RWPE2 (cell line): ENCODE measurements at regions not wholly inside any gene's neighbourhood (a gene's known extent, or its start where the extent isn't known, plus 50 kb on each side); places are given as distances from the start of the nearest gene placed in this dataset.

ENCODE experiments used
- ATAC-seq: fragments of 200-7000 bp; cut with Tn5 transposase; 3 replicates; pipeline ENCODE4 v1.9.1; 2021; ENCODE audit warnings: low read depth
- DNase-seq: peaks from one replicate; pipeline ENCODE4 v3.0.0-alpha.2; 2020; ENCODE audit warnings: low spot score
- H3K27ac ChIP-seq: fragments of 450-650 bp; 2 replicates; pipeline ENCODE4 v1.5.1; 2017; ENCODE audit warnings: mild to moderate bottlenecking; ENCODE audit not compliant: poor library complexity, severe bottlenecking
- H3K27me3 ChIP-seq: fragments of 250-450 bp; sonication (Bioruptor Pico); 2 replicates; pipeline ENCODE4 v1.5.1; 2021; ENCODE audit warnings: mild to moderate bottlenecking, moderate library complexity; ENCODE audit not compliant: insufficient read depth, poor library complexity, severe bottlenecking
- H3K36me3 ChIP-seq: fragments of 250-450 bp; sonication (Bioruptor Pico); 2 replicates; pipeline ENCODE4 v1.5.1; 2020; ENCODE audit warnings: low read depth, mild to moderate bottlenecking, moderate library complexity
- H3K4me1 ChIP-seq: fragments of 250-450 bp; sonication (Bioruptor Pico); 2 replicates; pipeline ENCODE4 v1.5.1; 2021; ENCODE audit warnings: mild to moderate bottlenecking, moderate library complexity; ENCODE audit not compliant: insufficient read depth, poor library complexity, severe bottlenecking
- H3K4me3 ChIP-seq: fragments of 250-450 bp; sonication (Bioruptor Pico); 2 replicates; pipeline ENCODE4 v1.5.1; 2021; ENCODE audit warnings: mild to moderate bottlenecking, moderate library complexity; ENCODE audit not compliant: severe bottlenecking
- H3K9me3 ChIP-seq: fragments of 250-450 bp; sonication (Bioruptor Pico); 2 replicates; pipeline ENCODE4 v1.5.1; 2021; ENCODE audit warnings: mild to moderate bottlenecking, moderate library complexity; ENCODE audit not compliant: severe bottlenecking
- TF ChIP-seq, protein P1 (sequence below): fragments of 450-650 bp; IDR thresholded peaks from one replicate; pipeline ENCODE4 v1.5.1; 2017; ENCODE audit warnings: mild to moderate bottlenecking, moderate library complexity; ENCODE audit not compliant: poor library complexity, severe bottlenecking

DNA sequence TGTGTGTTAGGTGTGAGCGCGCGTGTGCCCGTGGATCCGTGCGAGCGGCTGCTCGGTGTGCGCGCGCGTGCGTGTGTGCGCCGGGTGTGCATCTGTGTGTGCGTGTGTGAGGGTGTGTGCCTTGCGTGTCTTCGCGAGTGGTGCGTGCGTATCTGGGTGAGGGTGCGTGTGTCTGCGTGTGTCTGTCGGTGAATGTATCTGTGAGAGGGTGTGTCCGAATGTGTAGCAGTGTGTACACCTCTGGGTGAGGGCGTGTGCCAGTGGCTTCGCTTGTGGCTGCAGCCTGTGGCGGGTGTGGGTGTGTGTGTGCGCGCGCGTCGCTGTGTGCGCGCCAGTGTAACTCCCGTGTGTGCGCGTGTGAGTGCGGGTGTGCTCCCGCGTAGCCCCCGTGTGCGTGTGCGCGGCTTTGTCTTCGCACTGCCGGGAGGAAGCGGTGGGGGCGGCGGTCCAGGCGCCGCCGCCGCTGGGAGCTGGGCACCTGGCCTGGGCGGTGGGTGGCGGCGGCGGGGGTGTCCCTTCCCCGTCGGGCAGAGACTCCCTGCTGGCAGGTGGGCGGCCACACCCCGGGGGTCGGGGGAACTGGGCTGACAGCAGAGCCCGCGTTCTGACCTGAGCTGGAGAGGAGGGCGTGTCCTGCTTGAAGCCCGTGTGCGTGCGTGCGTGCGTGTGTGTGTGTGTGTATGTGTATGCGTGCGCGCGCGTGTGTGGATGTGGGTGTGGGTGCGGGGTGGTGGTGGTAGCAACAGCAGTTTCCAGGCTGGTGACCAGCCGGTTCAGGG, 61.3 kb upstream of the EPB41L1 start:
- DNase-seq = peak; percentile 92
- H3K4me3 ChIP-seq = peak overlapping the region; percentile 53
- no peaks in the 10 kb centered on the region for H3K36me3 ChIP-seq
- H3K4me1 ChIP-seq = peaks cover 19% of the 10 kb centered on the region
- no peaks in the 10 kb centered on the region for H3K9me3 ChIP-seq
- peak; percentile 33 for ATAC-seq
- no peaks in the 10 kb centered on the region for H3K27me3 ChIP-seq
- TF ChIP-seq, protein P1, sequence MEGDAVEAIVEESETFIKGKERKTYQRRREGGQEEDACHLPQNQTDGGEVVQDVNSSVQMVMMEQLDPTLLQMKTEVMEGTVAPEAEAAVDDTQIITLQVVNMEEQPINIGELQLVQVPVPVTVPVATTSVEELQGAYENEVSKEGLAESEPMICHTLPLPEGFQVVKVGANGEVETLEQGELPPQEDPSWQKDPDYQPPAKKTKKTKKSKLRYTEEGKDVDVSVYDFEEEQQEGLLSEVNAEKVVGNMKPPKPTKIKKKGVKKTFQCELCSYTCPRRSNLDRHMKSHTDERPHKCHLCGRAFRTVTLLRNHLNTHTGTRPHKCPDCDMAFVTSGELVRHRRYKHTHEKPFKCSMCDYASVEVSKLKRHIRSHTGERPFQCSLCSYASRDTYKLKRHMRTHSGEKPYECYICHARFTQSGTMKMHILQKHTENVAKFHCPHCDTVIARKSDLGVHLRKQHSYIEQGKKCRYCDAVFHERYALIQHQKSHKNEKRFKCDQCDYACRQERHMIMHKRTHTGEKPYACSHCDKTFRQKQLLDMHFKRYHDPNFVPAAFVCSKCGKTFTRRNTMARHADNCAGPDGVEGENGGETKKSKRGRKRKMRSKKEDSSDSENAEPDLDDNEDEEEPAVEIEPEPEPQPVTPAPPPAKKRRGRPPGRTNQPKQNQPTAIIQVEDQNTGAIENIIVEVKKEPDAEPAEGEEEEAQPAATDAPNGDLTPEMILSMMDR = no peak
- peak overlapping the region; percentile 5 for H3K27ac ChIP-seq

DNA sequence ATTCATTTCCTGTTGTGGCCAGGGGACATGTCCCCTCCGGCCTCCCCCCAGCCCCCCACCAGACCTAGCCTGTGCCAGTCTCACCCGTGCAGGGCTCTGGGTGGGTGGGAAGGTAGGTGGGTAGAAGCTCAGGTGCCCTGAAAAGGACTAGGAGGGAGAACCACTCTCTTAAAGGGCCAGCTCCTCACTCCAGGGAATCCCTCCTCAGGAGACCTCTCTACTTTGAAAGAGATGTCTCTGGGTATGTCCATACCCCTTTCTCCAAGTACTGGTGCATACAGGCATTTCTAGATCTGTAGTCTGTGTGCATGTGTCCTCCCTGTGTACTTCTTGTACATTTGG, 60.8 kb upstream of the EPB41L1 start:
- Histone ChIP-seq H3K4me1 (peaks cover 23% of the 10 kb centered on the region), H3K36me3 (no peaks in the 10 kb centered on the region), H3K27me3 (no peaks in the 10 kb centered on the region), H3K27ac (no peak overlapping the region), H3K4me3 (peak overlapping the region; percentile 53), H3K9me3 (no peaks in the 10 kb centered on the region)
- DNase-seq (no peak), ATAC-seq (peak; percentile 9; the same call in 2 of the 3 replicates)
- TF ChIP-seq, protein P1 = no peak

DNA sequence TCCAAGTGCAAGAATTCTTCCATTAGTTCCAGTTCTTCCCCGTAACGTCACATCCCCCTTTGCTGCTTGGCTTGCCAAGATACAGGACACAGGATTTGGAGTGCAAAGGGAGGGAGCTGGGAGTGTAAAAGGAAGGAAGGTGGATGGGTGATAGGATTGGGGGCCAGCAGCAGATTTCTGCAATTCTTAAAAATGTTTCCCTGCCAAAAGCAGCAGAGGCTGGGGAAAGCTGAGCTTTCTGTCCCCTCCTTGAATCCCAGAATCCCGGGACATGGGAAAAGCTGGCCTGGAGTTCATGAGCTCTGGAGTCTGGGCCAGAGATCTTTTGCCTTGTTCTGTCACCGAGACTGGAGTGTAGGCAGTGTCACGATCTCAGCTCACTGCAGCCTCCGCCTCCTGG, 60.0 kb upstream of the EPB41L1 start:
- DNase-seq (no peak), ATAC-seq (no peak)
- H3K4me1 ChIP-seq = peaks cover 23% of the 10 kb centered on the region
- H3K4me3 ChIP-seq = no peak overlapping the region
- H3K36me3 ChIP-seq = no peaks in the 10 kb centered on the region
- TF ChIP-seq, protein P1 = no peak
- H3K9me3 ChIP-seq = no peaks in the 10 kb centered on the region
- H3K27ac ChIP-seq = no peak overlapping the region
- no peaks in the 10 kb centered on the region for H3K27me3 ChIP-seq

DNA sequence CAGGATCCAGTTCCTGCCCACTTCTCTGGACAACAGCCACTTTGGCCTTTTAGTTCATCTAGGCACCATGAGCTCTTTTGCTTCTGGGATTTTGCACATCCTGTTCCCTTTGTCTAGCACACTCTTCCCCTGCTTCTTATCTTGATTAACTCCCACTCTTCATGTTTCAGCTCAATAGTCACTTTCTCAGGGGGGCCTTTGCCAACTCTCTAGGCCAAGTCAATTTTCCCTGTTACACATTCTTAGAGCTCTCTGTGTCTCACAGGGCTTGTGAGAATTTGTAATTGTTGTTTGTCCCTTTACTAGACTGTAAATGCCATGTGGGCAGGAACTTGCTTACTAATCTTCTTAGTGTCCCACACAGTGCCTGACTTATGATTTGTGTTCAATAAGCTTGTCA, 58.1 kb upstream of the EPB41L1 start:
- DNase-seq = no peak
- H3K9me3 ChIP-seq = no peaks in the 10 kb centered on the region
- H3K4me3 ChIP-seq = no peak overlapping the region
- ATAC-seq = no peak
- H3K4me1 ChIP-seq = peaks cover 21% of the 10 kb centered on the region
- no peaks in the 10 kb centered on the region for H3K27me3 ChIP-seq
- TF ChIP-seq, protein P1 = no peak
- no peaks in the 10 kb centered on the region for H3K36me3 ChIP-seq
- H3K27ac ChIP-seq = peak overlapping the region; percentile 61
